Endothelial cell of umbilical vein (primary cell): ENCODE measurements at regions not wholly inside any gene's neighbourhood (a gene's known extent, or its start where the extent isn't known, plus 50 kb on each side); places are given as distances from the start of the nearest gene placed in this dataset.

Source experiments
- BruUV-seq: library from RNA; stranded (reverse); fragments of 400-500 nt; replicated peaks from 2 replicates; lab custom pipeline; 2021; lab: Mats Ljungman, UMichigan
- CTCF ChIA-PET: fragments of 300-600, 350-600 bp; sonication (Branson Sonifier 250); formaldehyde crosslinking; loops from one replicate; lab custom pipeline; 2021; ENCODE audit warnings: antibody characterized with exemption, inconsistent platforms; lab: Charles Lee
- POLR2A ChIA-PET: fragments of 300-600, 350-600 bp; sonication (Branson Sonifier 250); formaldehyde crosslinking; loops from one replicate; lab custom pipeline; 2021; ENCODE audit warnings: antibody characterized with exemption, inconsistent platforms; lab: Charles Lee
- DNase-seq: peaks from one replicate; pipeline ENCODE4 v3.0.0-alpha.2; 2011; ENCODE audit warnings: low read depth, low spot score
- FAIRE-seq: peaks from 2 replicates; lab custom pipeline; 2011; peaks lifted over from hg19 to GRCh38; lab: Jason Lieb, UNC
- H2AFZ ChIP-seq: 2 replicates; pipeline ENCODE4 v1.6.0; 2012; ENCODE audit warnings: low read depth, low read length, control low read depth, inconsistent platforms
- H3K27ac ChIP-seq: 2 replicates; pipeline ENCODE4 v1.5.1; 2011; ENCODE audit warnings: low read depth, mild to moderate bottlenecking, control low read depth, low read length, moderate library complexity; ENCODE audit not compliant: insufficient read depth
- H3K27me3 ChIP-seq, 2 experiments: 2 replicates each; pipeline versions ENCODE4 v1.6.0 to v1.6.1; 2011; ENCODE audit warnings: low read length in 2 of 2, mixed read lengths in 1 of 2; ENCODE audit not compliant: control insufficient read depth in 2 of 2, insufficient read depth in 2 of 2
- H3K36me3 ChIP-seq, 2 experiments: 2 replicates in 1 of 2; 3 replicates in 1 of 2; pipeline ENCODE4 v1.5.1; 2011; ENCODE audit warnings: low read length in 2 of 2, mild to moderate bottlenecking in 1 of 2, moderate library complexity in 1 of 2; ENCODE audit not compliant: control insufficient read depth in 2 of 2, insufficient read depth in 2 of 2; ENCODE audit errors: extremely low read depth in 1 of 2
- H3K4me1 ChIP-seq: 3 replicates; pipeline ENCODE4 v1.5.1; 2011; ENCODE audit warnings: mild to moderate bottlenecking, low read length; ENCODE audit not compliant: control insufficient read depth, insufficient read depth; ENCODE audit errors: extremely low read depth
- H3K4me2 ChIP-seq: 2 replicates; pipeline ENCODE4 v1.6.1; 2011; ENCODE audit warnings: low read length, control low read depth, mixed read lengths; ENCODE audit not compliant: insufficient read depth
- H3K4me3 ChIP-seq, 3 experiments: fragments of 200-600 bp in 1 of 3; sonication (generic), shearing (Covaris generic) in 1 of 3; replicated peaks in 1 of 3; 2 replicates each; pipeline ENCODE4 v1.5.1; 2011 to 2016; ENCODE audit warnings: control low read depth in 3 of 3, low read length in 3 of 3, mild to moderate bottlenecking in 2 of 3, inconsistent platforms in 1 of 3, low read depth in 1 of 3, moderate library complexity in 1 of 3; ENCODE audit not compliant: insufficient read depth in 1 of 3
- H3K79me2 ChIP-seq: 2 replicates; pipeline ENCODE4 v1.6.0; 2012; ENCODE audit warnings: low read length, inconsistent platforms; ENCODE audit not compliant: control insufficient read depth, insufficient read depth
- H3K9ac ChIP-seq: replicated peaks from 2 replicates; pipeline ENCODE3; 2011; ENCODE audit warnings: low read length, control low read depth; ENCODE audit not compliant: insufficient read depth; ENCODE audit errors: extremely low read depth
- H3K9me1 ChIP-seq: replicated peaks from 3 replicates; pipeline ENCODE4 v1.6.0; 2011; ENCODE audit warnings: mild to moderate bottlenecking, low read length; ENCODE audit not compliant: control insufficient read depth, insufficient read depth; ENCODE audit errors: extremely low read depth
- H3K9me3 ChIP-seq: replicated peaks from 2 replicates; pipeline ENCODE4 v1.5.1; 2012; ENCODE audit warnings: low read length, inconsistent platforms; ENCODE audit not compliant: control insufficient read depth, insufficient read depth
- H4K20me1 ChIP-seq: replicated peaks from 2 replicates; pipeline ENCODE3; 2011; ENCODE audit warnings: mild to moderate bottlenecking, low read length; ENCODE audit not compliant: control insufficient read depth, insufficient read depth; ENCODE audit errors: extremely low read depth
- CTCF ChIP-seq, 2 donors: IDR thresholded peaks; 1 replicate in 1 of 2; 2 replicates in 1 of 2; pipeline ENCODE4 v1.5.1; 2011; ENCODE audit warnings: low read length in 2 of 2, mild to moderate bottlenecking in 2 of 2, moderate library complexity in 2 of 2, control low read depth in 1 of 2, inconsistent platforms in 1 of 2, low read depth in 1 of 2; ENCODE audit not compliant: insufficient read depth in 1 of 2; ENCODE audit errors: extremely low read depth in 1 of 2
- EZH2 ChIP-seq: IDR thresholded peaks from 2 replicates; pipeline ENCODE4 v1.6.1; 2012; ENCODE audit warnings: borderline replicate concordance, low read depth, mild to moderate bottlenecking, moderate library complexity, low read length, inconsistent platforms; ENCODE audit not compliant: severe bottlenecking
- FOS ChIP-seq: IDR thresholded peaks from 2 replicates; pipeline ENCODE4 v1.6.1; 2011; ENCODE audit warnings: mild to moderate bottlenecking, low read length, moderate library complexity, borderline replicate concordance; ENCODE audit not compliant: insufficient read depth
- GATA2 ChIP-seq: IDR thresholded peaks from 2 replicates; pipeline ENCODE4 v1.7.0; 2011; ENCODE audit warnings: low read depth, mild to moderate bottlenecking, moderate library complexity, mixed read lengths, low read length; ENCODE audit not compliant: insufficient read length, insufficient read depth
- JUN ChIP-seq: IDR thresholded peaks from 2 replicates; pipeline ENCODE4 v1.6.1; 2011; ENCODE audit warnings: borderline replicate concordance, low read depth; ENCODE audit not compliant: insufficient read length, insufficient read depth
- MAX ChIP-seq: IDR thresholded peaks from 2 replicates; pipeline ENCODE4 v1.6.1; 2011; ENCODE audit not compliant: insufficient read depth, insufficient read length
- MYC ChIP-seq: IDR thresholded peaks from one replicate; pipeline ENCODE4 v1.6.1; 2011; ENCODE audit warnings: mild to moderate bottlenecking, low read depth, low read length
- POLR2A ChIP-seq: IDR thresholded peaks from 2 replicates; pipeline ENCODE4 v1.6.1; 2012; ENCODE audit warnings: low read depth, mild to moderate bottlenecking, control low read depth, low read length
- POLR2AphosphoS5 ChIP-seq: IDR thresholded peaks from 2 replicates; pipeline ENCODE4 v1.6.1; 2012; ENCODE audit warnings: low read depth, mild to moderate bottlenecking, control low read depth, low read length, moderate library complexity; ENCODE audit not compliant: insufficient read depth
- dilution Hi-C: fragments of 300-500 bp; cut with MboI; formaldehyde crosslinking; loops from one replicate; pipeline ENCODE4 v1.15.0; 2019; ENCODE audit warnings: low sequenced_read_pairs; ENCODE audit not compliant: extremely low pct_ligation_motif_present
- intact Hi-C: fragments of 100-400 bp; cut with micrococcal nuclease; formaldehyde crosslinking; loops from one replicate; pipeline ENCODE4 v1.10.0; 2022

- Histone ChIP-seq H3K4me3 (no peak overlapping the region), H2AFZ (no peak overlapping the region), H3K79me2 (no peaks in the 10 kb centered on the region), H3K9me1 (no peaks in the 10 kb centered on the region), H3K9me3 (no peaks in the 10 kb centered on the region), H3K9ac (no peak overlapping the region), H3K4me2 (no peak overlapping the region), H4K20me1 (no peaks in the 10 kb centered on the region), H3K27ac (no peak overlapping the region), H3K27me3 (no peaks in the 10 kb centered on the region), H3K4me1 (no peaks in the 10 kb centered on the region), H3K36me3 (no peaks in the 10 kb centered on the region)
- DNase-seq (peak; percentile 3), FAIRE-seq (no peak)
- no peak for TF ChIP-seq FOS
- TF ChIP-seq GATA2 = no peak
- no peak for TF ChIP-seq MYC
- TF ChIP-seq CTCF (IDR thresholded peaks at IDR 0.05; ENCODE audit: extremely low read depth in 1 of 2, insufficient read depth in 1 of 2, low read depth in 1 of 2, low read length in 2 of 2) = no peak
- no peak for TF ChIP-seq MAX
- no peak for TF ChIP-seq POLR2A
- TF ChIP-seq EZH2 = no peak
- TF ChIP-seq JUN = no peak
- TF ChIP-seq POLR2AphosphoS5 = no peak
- CTCF ChIA-PET = no interaction called here
- intact Hi-C loops = no loop called here
- no TSS peak for BruUV-seq
- dilution Hi-C loops = no loop called here
- POLR2A ChIA-PET = no interaction called here
Observed at GRCh38 chr7:96833676-96834453, 124.2 kb upstream of the SEM1 start.
